AG08395 (cell line): ENCODE measurements at regions not wholly inside any gene's neighbourhood (a gene's known extent, or its start where the extent isn't known, plus 50 kb on each side); places are given as distances from the start of the nearest gene placed in this dataset.
"Not testable (repeated sequence)": the region's sequence is repeated elsewhere in the genome, so short reads cannot be mapped to it uniquely, and the experiment has no call there.

ENCODE experiments used
- DNase-seq: peaks from one replicate; pipeline ENCODE4 v3.0.0; 2012; ENCODE audit warnings: mixed read lengths, low spot score

DNA sequence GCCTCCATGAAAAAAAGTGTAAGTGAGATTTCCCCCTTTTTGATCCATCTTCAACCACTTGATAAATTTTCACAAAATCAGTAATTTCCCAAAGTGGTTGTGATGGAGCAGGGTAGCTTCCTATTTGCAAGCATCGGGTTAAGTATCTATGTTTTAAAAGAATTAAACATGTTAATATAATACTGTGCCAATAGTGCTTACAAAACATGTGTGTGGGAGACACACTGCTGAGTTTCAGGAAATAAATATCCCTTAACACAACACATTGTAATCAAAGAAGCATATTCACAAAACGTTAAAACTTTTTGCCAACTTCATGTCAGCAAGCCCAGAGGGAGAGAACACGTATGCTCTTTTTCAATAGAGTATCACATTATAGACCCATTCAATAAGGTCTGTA, 526.9 kb downstream of the TTLL7 start:
- not testable (repeated sequence) for DNase-seq

DNA sequence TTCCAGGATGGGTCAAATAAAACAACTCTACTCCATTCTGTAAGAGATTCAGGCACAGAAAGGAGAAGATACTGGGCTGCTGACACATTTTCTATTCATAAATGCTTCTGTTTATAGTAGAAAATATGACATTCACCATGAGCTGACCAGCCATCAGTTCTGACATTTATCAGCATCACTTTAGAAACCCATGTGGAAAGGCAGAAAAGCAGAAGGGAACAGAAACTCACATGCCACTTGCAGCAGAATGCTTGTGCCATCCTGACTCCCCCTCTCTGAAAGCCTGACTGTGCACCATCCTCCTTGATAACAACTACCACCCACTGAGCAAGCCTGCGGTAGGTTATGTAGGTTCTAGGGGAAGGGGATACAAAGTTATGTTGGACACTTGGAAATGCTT, 527.7 kb downstream of the TTLL7 start:
- DNase-seq, result not testable (repeated sequence)

- DNase-seq, result not testable (repeated sequence)
These were observed 530.6 kb downstream of the TTLL7 start for GRCh38 chr1:83468336-83468735.

DNA sequence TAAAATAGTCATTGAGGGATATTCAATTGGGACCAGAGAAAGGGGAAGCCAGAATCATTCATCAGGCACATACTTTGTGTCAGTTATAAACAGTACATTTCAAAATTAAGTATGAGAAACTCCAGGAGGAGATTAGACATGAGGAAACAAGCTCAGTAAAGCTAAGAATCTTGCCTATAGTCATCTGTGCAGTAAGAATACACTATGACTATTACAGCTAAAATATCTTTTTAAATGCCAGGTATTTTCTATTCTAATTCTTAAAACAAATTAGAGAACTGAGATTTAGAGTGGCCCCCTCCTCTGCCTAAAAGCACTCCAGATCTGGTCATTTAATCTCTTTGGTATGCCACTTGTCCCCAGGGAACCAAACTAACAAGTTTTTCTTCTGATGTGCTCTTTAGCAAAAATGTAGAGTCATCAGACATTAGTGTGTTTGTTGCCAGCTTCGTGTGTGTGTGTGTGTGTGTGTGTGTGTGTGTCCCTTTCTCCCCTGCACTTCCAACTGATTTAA, 541.1 kb downstream of the TTLL7 start:
- DNase-seq, result not testable (repeated sequence)

GRCh38 chr1:83457281-83457680, 541.7 kb downstream of the TTLL7 start:
- DNase-seq, result not testable (repeated sequence)

DNA sequence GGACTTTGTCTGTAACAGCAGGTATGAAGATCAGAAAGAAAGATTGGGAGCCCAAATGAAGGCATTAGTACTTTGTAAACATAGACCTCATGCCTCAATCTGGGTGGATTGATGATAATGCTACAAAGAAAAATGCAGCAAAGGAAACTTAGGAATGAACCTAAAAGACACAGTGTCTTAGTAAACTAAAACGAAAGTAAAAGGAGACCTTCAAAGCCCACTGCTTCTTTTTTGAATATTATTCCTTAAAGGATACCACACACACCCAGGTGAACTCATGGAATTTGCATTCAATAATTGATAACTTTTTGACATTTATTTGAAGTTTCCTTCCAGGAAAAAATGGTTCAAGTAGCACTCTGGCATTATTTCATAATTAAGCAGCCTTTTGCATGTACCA, 543.2 kb downstream of the TTLL7 start:
- DNase-seq, result not testable (repeated sequence)

DNA sequence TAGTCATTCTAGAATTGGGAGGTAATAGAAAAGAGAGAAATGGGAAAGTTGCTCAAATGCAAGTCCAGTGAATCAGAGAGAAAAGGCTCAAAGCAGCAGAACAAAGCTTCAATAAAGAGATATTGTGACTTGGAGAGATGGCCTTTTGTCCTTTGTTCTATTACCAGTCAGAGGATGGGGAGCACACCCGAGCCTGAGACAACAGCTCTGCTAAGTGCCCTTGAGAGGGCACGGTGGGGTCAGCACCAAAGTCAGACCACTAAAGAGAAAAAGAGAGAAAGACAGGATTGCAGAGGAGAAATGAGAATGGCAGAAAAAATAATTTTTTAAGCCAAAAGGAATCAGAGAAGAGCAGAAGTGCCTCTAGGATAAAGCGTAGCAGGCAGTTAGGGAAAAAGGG, 553.1 kb downstream of the TTLL7 start:
- not testable (repeated sequence) for DNase-seq

DNA sequence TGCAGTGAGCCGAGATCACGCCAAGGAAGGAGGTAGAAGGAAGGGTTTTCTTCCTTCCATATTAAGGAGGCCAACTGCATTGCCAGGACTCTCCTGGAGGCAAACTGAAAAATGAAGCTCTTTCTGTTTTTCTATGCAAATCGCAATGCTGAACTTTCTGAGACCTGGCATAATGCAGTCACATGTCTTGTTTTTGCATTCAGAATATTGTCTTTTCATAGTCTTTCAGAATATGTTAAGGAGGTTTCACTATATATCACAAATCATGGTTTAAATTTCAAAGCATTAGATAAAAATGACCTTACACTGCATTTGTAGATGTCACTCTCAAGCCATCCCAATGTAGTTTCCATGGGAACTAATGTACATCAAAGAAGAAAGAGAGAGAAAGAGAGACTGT, 556.5 kb downstream of the TTLL7 start:
- not testable (repeated sequence) for DNase-seq

DNA sequence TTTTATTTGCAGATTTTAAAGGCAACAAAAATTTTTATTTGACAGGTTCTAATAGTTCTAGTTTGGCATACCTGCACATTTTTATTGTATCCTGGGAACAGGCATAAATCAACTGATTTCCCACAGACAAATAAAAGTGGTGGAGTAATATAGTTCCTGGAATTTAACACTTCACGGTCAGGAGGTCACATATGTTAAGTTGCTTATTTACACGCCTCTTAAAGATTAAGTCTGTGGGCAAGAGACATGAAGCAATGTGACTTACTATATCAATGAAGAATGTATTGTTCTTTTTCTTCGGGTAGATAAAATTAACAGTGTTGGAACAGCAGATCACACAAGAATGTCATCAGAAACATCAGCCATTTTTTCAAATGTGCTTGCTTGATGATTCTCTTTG, 558.3 kb downstream of the TTLL7 start:
- DNase-seq, result not testable (repeated sequence)

GRCh38 chr1:83440021-83440420, 558.9 kb downstream of the TTLL7 start:
- not testable (repeated sequence) for DNase-seq

GRCh38 chr1:83438316-83438715, 560.6 kb downstream of the TTLL7 start:
- not testable (repeated sequence) for DNase-seq

DNA sequence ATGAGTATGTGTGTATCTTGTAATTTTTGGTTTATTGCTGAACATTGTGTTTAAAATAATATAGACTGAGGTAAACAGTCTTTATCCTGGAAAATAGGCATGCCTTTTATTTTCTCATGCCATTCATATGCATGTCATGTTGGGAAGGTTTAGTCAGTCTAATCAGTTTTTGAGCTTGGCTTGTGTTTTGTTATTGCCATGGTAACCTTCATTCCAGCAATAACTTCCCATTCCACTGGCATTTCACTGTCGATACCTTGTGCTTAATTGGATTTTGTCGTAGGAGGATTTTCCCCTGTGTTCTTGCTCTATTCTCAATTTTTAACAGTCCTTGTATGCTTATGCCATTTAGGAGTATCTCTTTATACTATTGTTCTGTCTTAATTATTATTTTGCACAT, 563.6 kb downstream of the TTLL7 start:
- DNase-seq, result not testable (repeated sequence)

DNA sequence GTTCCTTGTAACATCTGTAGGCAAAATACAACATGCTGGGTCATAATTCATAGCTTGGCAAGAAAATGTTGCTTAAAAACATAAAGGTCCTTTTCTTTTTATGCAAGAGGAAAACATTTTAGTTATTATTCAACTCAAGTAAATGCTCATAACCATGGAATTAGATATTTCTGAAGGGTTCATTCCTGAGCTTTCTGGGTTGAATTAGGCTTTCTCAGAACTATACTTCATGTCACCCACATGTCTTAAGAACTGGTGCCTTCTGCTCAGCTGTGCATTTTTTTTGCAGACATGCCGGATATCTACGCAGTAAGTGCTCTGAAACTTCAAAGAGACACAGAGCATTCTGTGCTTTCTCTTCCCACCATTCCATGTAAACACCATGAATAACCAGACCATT, 571.4 kb downstream of the TTLL7 start:
- DNase-seq, result not testable (repeated sequence)

- DNase-seq, result not testable (repeated sequence)
These were observed 575.5 kb downstream of the TTLL7 start for GRCh38 chr1:83423382-83423781.

DNA sequence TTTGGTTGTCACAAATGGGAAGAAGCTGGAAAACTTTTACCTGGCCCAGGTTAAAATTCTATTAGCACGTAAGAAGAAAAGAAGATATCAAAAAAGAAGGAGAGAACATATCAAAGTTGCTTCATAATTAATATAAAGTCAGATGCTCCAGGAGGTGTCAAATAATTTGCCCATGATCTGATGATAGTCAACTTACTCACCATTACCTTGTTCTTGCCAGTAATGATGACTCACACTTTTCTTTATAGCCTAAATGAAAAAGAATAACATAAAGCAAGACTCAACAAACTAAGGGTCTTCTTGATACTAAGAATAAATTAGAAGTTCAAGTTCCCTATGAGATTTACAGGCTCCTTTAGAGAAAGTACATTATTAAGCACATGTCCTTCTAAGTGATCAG, 580.4 kb downstream of the TTLL7 start:
- DNase-seq, result no peak

GRCh38 chr1:83413839-83414107, 585.2 kb downstream of the TTLL7 start:
- DNase-seq, result not testable (repeated sequence)

DNA sequence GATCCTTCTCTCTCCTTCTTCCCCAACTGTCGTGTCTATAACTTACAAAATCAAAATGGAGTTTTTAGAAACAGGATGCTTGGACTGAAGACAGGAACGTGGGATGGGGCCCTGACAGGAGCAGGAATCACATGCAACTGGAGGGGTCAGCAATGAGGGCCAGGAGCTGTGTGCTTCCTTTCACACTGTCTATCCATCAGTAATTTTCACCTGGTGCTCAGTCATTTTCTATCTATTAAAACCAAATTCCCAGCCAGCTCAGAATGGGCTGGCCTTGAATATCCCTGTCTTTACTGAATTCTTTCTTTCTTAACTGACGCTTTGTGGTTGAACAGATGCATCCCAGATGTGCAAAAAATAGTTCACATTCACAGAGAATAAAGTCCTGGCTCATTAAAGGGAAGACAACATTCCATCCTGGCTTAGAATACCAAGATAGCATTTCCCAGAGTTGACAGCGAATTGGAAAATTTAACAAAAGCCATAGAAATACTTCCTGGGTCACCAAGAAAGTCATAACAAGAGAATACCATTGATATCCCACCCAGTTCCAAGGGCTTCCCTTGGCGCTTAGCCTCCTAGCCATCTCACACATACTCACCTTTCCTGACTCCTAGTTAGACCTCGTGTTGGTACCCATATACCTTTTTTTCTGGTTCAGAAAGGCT, 588.1 kb downstream of the TTLL7 start:
- DNase-seq, result not testable (repeated sequence)

- not testable (repeated sequence) for DNase-seq
These were observed 592.1 kb downstream of the TTLL7 start for GRCh38 chr1:83406693-83407371.

GRCh38 chr1:83405789-83406188, 593.1 kb downstream of the TTLL7 start:
- not testable (repeated sequence) for DNase-seq

- not testable (repeated sequence) for DNase-seq
These were observed 595.4 kb downstream of the TTLL7 start for GRCh38 chr1:83403500-83403899.

DNA sequence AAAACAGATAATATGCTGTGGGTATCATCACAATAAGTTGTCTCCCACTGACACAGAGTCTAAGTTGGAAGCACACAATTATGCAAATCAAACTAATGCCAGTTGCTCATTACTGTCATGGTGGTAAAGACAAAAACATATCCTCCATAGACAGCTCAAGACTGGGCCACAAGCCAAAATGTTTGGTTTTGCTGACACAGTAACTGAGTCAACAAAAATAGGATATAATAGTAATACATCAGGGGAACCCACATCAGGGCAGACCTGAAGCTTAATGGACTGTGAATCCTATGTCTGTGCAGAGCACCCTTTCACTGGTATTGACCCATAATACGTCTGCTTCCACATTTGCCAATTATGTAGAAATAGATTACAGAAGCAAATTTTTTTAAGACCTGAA, 597.8 kb downstream of the TTLL7 start:
- DNase-seq, result not testable (repeated sequence)

- DNase-seq, result not testable (repeated sequence)
These were observed 598.8 kb downstream of the TTLL7 start for GRCh38 chr1:83400173-83400572.

GRCh38 chr1:83398125-83398524, 600.8 kb downstream of the TTLL7 start:
- not testable (repeated sequence) for DNase-seq

- DNase-seq, result not testable (repeated sequence)
These were observed 603.8 kb downstream of the TTLL7 start for GRCh38 chr1:83395130-83395529.
